GM21723 (cell line): ENCODE measurements at regions not wholly inside any gene's neighbourhood (a gene's known extent, or its start where the extent isn't known, plus 50 kb on each side); places are given as distances from the start of the nearest gene placed in this dataset.
"Not testable (repeated sequence)": the region's sequence is repeated elsewhere in the genome, so short reads cannot be mapped to it uniquely, and the experiment has no call there.

Experiments
- ATAC-seq: cut with Tn5 transposase; IDR thresholded peaks from one replicate; pipeline ENCODE4 v1.9.1; 2021; ENCODE audit warnings: mild to moderate bottlenecking, moderate library complexity; ENCODE audit not compliant: unreplicated experiment

GRCh38 chr21:17682924-17683323 is 70.2 kb upstream of the BTG3 start:
- no peak for ATAC-seq

GRCh38 chr21:17679002-17679600 is 66.4 kb upstream of the BTG3 start:
- peak; percentile 93 for ATAC-seq

DNA sequence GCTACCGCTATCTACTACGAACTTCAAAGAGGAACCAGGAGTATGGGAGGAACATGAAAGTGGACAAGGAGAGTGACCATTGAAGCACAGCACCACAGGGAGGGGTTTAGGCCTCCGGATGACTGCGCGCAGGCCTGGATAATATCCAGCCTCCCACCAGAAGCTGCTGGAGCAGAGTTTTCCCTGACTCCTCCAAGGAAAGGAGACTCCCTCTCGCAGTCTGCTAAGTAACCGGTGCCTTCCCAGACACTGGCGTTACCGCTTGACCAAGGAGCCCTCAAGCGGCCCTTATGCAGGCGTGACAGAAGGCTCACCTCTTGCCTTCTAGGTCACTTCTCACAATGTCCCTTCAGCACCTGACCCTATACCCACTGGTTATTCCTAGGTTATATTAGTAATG is 64.2 kb upstream of the BTG3 start:
- ATAC-seq = not testable (repeated sequence)

DNA sequence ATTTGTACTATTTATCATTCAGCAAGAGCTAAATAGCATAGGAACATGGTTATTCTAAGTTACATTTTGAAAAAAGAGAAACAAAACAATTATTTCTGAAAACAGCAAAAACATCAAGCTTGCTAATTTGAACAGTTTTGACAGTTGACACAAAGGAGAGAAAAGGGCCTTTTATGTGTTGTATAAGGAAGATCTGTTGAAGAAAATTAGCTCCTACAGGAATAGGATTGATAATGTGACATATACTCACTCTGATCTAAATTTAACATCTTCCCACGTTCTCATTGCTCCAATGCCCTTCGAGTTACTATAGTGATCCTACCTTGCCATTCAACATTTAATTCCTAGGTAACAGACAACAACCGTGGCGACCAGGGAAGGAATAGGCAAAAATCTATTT is 61.4 kb upstream of the BTG3 start:
- no peak for ATAC-seq

- ATAC-seq = no peak
Measured at GRCh38 chr21:17673261-17674020, 60.7 kb upstream of the BTG3 start.

DNA sequence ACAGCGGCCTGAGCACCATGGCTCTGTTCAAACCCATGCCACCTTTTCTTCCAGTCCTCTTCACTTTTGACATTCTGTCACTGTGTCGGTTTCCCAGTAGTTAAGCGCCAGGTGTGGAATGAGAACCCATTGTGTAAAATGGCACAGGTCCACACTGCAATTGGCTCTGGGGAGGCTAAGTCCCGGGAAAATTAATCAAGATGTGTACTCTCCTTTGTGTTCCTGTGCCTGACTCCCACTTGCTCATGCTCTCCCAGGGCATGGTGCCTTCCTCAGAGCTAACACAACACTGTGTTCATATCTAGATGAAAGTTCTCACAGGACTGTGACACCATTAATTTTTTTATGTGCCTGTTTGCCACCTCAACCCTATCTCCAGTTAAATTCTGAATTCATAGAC is 59.0 kb upstream of the BTG3 start:
- no peak for ATAC-seq

- no peak for ATAC-seq
Measured at GRCh38 chr21:17668479-17669140, 55.9 kb upstream of the BTG3 start.

GRCh38 chr21:17667256-17667655 is 54.6 kb upstream of the BTG3 start:
- ATAC-seq = no peak
